Superior temporal gyrus (tissue), 1 donor: ENCODE measurements at regions not wholly inside any gene's neighbourhood (a gene's known extent, or its start where the extent isn't known, plus 50 kb on each side); places are given as distances from the start of the nearest gene placed in this dataset.
"Not testable (repeated sequence)": the region's sequence is repeated elsewhere in the genome, so short reads cannot be mapped to it uniquely, and the experiment has no call there.

Experiments
- DNase-seq: peaks from one replicate; pipeline ENCODE4 v3.0.0-alpha.2; 2016; ENCODE audit errors: extremely low spot score

- DNase-seq = no peak
These were observed 178.0 kb upstream of the ANKRD50 start for GRCh38 chr4:124890522-124890921.

DNA sequence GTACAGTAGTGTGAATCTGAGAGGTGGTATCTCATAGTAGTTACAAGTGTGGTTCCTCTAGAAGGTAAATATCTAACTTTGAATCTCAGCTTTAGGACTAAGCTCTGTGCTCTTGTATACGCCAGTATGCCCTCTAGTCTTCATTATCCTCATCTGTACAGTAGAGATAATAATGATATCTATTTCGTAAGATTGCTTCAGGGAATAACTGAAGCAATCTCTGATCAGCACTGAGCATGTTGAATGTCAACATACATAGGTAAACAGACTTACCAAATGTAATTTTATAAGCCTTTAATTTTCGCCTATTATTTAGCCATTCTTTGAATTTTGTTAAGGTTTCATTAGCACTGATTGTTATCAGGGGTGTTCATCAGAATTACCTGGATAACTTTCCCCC, 175.2 kb upstream of the ANKRD50 start:
- DNase-seq = no peak

DNA sequence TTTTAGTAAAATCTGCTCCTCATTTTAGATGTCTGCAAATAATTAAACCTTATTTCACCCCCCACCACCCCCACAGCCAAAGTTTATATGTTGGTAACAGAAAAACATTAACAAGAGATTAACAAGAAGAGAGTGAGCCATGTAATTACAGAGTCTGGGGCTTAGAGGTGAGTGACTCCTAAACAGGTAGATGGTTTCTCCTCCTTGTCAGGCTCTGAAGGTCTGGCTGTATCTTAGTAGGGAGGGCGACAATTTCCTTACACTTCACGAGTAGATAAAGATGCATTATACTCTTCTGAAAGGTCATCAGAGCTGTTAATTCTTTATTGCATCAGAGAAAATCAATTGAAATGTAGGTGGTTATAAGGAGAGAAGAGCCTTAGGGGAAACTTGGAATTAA, 171.8 kb upstream of the ANKRD50 start:
- no peak for DNase-seq

DNA sequence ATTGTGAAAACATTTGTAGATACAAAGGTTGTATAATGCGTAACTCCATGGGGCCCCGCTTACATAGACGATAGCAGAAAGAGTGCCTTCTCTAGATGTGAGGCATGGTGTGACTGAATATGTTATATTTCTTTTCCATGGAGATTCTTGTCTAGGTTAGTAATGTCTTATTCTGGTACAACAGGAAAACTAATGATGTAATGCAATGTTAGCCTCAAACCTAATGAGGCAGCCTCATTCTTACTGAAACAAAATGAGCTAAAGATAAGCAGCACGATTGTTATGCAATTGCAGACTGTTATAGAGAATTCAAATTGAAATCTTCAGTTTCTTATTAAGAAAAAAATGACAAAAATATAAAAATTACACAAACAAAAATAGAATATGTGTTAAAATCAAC, 171.1 kb upstream of the ANKRD50 start:
- DNase-seq = no peak

GRCh38 chr4:124879195-124879594, 166.7 kb upstream of the ANKRD50 start:
- DNase-seq = no peak

DNA sequence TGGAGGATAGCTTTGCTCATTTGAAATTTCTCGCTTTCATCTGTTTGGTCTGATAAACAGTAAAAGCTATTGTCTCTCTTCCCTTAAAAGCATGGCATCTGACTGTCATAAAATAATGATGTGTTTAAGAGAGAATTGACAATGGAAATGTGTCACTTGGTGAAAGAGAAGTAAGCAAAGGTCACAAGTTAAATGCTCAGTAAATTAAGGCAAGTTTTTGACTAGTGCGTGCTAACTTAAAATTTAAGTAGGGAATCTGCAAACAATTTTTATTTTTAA, 161.6 kb upstream of the ANKRD50 start:
- DNase-seq = no peak

- no peak for DNase-seq
These were observed 161.0 kb upstream of the ANKRD50 start for GRCh38 chr4:124873361-124874171.

DNA sequence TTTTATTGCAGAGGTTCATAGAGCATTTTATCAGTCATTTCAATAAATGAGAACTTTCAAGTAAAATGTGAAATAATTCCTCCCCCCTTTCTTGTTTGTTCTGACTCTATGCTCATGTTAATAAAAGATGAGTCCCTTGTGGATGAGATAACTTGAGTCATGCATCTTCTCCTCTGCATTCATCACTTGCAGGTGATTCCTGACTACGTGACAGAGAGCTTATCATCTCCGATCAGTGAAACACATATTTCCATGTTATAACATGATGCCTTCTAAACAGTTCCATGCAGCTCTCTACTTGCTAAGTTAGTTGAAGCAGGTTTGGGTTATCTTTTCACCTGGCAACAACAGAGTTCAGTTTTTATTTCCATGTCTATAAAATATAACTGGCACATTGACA, 160.1 kb upstream of the ANKRD50 start:
- DNase-seq = no peak

DNA sequence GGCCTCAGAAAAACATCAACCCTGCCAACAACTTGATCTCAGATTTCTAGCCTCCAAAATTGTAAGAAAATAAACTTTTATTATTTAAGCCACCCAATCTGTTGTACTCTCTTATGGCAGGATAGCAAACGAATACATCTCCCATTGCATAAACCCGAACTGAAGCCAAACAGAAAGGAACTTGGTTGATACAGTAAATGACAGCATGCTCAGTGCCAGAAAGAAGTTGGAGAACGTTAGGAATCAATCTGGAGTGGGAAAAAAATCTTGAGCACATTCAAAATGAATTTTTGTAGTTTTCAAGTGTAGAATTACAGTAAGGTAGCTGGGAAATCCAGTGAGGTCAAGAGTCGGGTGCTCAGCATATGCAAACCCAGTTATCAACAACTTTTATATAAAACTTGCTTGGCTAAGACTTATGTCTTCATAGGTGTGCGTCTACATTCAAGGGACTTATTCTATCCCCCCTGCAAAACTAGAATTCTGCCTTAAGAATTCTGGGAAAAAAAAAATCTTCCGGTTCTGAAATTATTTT, 157.5 kb upstream of the ANKRD50 start:
- DNase-seq = no peak

- DNase-seq = no peak
These were observed 156.0 kb upstream of the ANKRD50 start for GRCh38 chr4:124868495-124868894.

GRCh38 chr4:124867536-124867935, 155.0 kb upstream of the ANKRD50 start:
- no peak for DNase-seq

- no peak for DNase-seq
These were observed 153.8 kb upstream of the ANKRD50 start for GRCh38 chr4:124866301-124866700.

- DNase-seq = no peak
These were observed 150.6 kb upstream of the ANKRD50 start for GRCh38 chr4:124863040-124863545.

DNA sequence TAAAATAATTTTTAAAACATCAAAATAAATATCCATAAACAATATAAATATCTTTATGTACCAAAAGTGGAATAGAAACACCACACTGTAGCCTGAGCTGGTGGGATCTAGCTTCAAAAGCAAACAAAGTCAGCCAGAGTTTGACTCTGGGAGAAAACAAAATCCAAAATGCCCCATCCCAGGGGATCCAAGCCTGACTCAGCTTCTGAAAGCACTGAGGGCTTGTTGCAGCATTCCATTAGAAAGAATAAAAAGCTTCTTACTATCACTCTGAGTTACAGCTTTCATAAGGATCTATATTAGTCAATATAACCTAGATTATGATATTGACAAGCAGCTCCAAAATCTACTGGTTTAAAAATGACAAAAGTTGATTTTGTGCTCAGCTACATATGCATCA, 149.7 kb upstream of the ANKRD50 start:
- DNase-seq = no peak

DNA sequence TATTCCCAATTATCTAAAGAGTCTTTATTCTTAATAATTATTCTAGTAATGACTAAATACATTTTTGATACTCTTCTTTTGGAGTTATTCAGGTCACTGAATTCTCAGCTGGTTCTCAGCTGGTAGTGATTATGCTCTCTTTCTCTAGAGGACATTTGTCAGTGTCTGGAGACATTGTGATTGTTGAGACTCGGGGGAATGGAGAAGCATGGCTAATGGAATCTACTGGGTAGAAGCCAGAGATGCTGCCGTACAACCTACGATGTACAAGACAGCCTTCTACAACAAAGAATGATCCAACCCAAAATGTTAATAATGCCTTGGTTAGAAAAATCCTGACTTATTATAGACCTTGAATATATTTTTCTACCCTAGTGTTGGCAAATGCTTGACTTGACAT, 149.2 kb upstream of the ANKRD50 start:
- no peak for DNase-seq

- no peak for DNase-seq
These were observed 142.4 kb upstream of the ANKRD50 start for GRCh38 chr4:124854968-124855367.

GRCh38 chr4:124851741-124852140, 139.2 kb upstream of the ANKRD50 start:
- no peak for DNase-seq

GRCh38 chr4:124846306-124846705, 133.8 kb upstream of the ANKRD50 start:
- DNase-seq = no peak

- no peak for DNase-seq
These were observed 127.4 kb upstream of the ANKRD50 start for GRCh38 chr4:124839786-124840390.

DNA sequence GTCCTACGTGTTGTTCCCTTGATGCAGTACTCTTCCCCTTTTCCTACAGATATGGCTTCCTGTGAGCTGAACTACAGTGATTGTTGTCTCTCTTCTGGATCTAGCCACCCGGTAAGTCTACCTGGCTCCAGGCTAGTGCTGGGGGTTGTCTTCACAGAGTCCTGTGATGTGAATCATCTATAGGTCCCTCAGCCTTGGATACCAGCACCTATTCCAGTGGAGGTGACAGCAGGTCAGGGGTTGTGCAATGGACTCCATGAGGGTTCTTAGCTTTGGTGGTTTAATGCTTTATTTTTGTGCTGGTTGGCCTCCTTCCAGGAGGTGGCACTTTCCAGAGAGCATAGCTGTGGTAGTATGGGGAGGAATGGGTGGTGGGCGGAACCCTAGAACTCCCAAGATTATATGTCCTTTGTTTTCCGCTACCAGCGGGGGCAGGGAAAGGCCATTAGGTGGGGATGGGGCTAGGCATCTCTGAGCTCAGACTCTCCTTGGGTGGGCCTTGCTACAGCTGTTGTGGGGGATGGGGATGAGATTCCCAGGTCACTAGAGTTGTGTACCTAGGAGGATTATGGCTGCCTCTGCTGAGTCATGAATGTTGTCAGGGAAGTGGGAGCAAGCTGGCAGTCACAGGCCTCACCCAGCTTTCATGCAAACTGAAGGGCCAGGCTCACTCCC, 121.4 kb upstream of the ANKRD50 start:
- DNase-seq = no peak

GRCh38 chr4:124828382-124828781, 115.8 kb upstream of the ANKRD50 start:
- DNase-seq = no peak

DNA sequence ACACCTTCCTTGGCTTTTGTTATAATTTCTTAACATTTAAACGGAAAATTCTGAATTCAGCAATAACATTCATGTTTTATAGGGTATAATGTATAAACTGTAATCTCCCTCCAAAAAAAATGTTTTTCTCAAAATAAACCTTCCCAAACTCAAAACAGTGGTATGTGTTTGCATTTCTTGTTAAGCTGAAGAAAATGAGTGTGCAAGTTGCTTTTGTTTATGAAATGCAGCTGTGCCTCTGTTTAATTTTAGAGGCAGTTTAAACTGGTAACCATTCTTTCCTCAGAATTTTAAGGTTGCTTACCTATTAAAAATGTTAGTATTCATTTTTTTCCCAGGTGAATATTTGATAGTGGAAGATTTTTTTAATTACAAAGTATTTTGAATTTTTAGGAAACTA, 105.0 kb upstream of the ANKRD50 start:
- DNase-seq = no peak

DNA sequence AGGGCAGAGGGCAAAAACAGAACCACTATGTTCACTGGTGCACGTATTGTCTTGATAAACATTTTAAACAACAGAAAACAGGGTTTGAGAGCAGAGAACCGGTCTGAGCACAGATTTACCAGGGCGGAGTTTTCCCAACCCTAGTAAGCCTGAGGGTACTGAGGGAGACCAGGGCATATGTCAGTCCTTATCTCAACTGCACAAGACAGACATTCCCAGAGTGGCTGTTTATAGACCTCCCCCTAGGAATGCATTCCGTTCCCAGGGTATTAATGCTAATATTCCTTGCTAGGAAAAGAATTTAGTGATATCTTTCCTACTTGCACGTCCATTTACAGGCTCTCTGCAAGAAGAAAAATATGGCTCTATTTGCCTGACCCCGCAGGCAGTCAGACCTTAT, 99.7 kb upstream of the ANKRD50 start:
- DNase-seq = not testable (repeated sequence)
